HG02610 (cell line): ENCODE measurements at regions not wholly inside any gene's neighbourhood (a gene's known extent, or its start where the extent isn't known, plus 50 kb on each side); places are given as distances from the start of the nearest gene placed in this dataset.
"Not testable (repeated sequence)": the region's sequence is repeated elsewhere in the genome, so short reads cannot be mapped to it uniquely, and the experiment has no call there.

Source experiments
- ATAC-seq: cut with Tn5 transposase; IDR thresholded peaks from one replicate; pipeline ENCODE4 v1.9.1; 2021; ENCODE audit warnings: mild to moderate bottlenecking, moderate library complexity; ENCODE audit not compliant: unreplicated experiment

DNA sequence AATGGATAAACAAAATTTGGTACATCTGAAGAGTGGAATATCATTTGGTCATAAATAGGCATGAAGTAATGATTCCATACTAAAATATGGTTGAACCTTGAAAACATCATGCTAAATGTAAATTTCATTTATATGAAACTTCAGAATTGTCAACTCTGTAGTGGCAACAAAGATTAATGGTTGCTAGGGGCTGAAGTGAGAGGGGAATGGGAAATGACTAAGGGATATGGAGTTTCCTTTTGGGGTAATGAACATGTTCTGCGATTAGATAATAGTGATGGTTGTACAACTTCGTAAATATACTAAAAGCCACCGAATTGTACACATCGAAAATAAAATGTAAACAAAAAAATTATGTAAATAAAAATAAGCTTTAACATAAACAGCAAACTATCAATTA, 384.1 kb upstream of the STEAP1 start:
- no peak for ATAC-seq

GRCh38 chr7:89771003-89771636, 383.1 kb upstream of the STEAP1 start:
- ATAC-seq = no peak

- ATAC-seq = no peak
These were observed 382.0 kb upstream of the STEAP1 start for GRCh38 chr7:89772276-89772675.

DNA sequence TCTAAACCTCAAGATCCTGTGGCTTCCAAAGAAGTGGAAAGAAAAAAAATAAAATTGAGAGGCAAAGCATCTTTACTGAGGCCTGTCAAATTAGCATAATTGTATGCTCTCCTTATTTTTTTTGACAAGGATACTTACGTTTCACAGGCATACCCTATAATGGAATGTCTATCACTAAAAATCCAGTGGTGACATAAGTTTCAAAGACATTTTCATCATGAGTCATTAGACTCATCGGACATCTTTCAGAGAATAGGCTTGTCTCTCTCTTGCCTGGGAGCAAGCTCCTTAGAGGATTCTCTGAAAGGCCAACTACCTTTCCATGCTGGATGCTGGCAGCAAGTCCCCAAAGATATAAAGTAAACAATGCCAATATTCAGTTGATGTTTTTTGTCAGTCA, 380.7 kb upstream of the STEAP1 start:
- ATAC-seq = no peak

- no peak for ATAC-seq
These were observed 378.8 kb upstream of the STEAP1 start for GRCh38 chr7:89775459-89775858.

DNA sequence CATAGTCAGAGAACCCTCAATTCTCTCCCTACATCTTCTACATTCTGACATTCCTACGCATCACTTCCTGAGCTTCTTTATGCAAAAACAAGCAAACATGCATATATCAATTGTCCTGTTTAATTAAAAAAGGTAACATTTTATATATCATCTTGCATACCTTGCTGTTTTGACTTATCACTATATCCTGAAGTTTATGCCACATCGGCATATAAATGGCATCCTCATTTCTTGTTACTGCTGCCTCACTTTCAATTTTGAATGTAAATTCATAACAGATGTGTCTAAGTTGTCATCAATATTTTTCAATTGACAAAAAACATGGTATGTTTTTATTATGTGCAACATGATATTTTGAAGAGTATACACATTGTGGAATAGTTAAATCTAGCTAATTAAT, 377.3 kb upstream of the STEAP1 start:
- ATAC-seq = no peak

- ATAC-seq = no peak
These were observed 376.8 kb upstream of the STEAP1 start for GRCh38 chr7:89777499-89777898.

DNA sequence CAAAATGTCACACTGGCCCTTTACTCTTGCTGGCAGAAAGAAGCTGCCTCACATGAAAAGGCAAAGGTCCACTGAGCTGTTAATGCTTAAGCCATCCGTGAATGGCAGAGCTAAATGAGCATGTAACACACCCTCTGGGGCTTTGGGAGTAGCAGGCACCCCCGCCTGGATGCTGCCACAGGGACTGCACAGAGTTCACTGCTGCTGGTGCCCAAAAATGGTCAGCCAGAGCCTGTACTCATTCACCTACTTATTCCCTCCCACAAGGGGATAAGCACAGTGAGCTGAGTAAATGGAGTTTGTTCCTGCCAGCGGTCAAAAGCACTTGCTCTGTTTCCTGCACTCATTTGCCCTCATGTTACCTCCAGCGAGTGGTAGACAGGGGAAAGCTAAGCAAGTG, 374.0 kb upstream of the STEAP1 start:
- no peak for ATAC-seq

- no peak for ATAC-seq
These were observed 357.8 kb upstream of the STEAP1 start for GRCh38 chr7:89796481-89796880.

DNA sequence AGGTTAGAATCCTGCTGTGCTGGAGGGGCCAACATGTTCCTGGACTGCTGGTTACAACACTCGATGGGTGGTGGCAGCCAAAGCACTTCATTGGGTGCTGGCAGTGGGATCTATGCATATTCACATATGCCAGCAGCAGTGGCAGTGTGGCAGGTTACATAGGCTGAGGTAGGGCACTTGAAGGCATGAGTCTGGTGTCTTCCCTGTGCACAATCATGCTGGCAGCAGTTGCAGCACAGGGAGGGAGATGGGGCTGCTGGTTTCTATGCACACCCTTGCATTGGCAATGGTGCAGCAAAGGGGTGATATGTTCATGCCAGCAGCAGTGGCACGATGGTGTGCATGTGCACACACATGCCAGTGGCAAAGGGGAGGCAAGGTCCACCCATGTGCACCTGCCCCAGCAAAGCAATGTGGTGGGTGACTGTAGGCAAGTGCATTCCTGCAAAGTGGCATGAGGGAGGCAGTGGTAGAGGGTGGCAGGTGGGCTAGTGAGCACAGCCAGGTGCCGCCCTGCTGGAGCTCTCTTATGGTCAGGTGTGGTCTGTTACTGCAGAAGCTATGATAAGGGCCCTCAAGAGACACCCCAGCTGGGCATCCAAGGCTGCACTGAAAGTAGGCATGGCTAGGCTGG, 356.2 kb upstream of the STEAP1 start:
- no peak for ATAC-seq

DNA sequence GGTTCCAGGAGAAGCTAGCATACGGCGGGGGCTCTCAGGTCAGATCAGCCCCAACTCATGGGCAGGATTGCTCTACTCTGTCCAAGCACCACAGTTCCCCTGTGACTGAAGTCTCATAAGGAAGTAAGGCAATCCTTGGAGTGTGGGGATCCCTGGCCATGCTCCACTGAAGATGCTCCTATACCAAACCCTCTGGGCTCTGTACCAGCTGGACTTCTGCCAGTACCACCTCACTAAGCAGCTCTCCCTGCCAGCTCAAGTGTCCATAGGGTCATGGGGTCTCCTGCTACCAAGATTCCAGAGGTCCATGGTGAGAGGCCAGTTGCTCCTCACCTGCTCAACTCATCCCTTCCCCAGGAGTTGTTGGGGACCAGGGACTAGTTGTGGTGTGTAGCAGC, 355.7 kb upstream of the STEAP1 start:
- no peak for ATAC-seq

GRCh38 chr7:89800761-89801160, 353.5 kb upstream of the STEAP1 start:
- ATAC-seq = no peak

- no peak for ATAC-seq
These were observed 345.0 kb upstream of the STEAP1 start for GRCh38 chr7:89809291-89809690.

DNA sequence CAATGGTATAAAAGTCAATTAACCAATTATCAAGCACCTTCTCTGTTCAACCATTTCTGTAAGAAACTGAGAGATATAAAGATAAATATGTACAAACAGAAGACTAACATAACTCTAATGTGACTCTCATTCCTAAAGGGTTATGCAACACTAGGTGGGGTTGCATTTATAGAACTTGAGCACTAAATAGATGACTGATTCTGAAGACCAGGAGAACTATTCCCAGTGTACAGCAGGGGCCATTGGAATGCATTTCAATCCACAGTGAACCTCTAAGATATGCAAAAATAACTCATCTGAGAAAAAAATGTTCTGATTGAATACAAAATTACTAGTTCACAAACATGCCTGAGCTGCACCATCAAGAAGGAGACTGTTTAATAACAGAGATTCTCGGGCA, 341.2 kb upstream of the STEAP1 start:
- no peak for ATAC-seq

DNA sequence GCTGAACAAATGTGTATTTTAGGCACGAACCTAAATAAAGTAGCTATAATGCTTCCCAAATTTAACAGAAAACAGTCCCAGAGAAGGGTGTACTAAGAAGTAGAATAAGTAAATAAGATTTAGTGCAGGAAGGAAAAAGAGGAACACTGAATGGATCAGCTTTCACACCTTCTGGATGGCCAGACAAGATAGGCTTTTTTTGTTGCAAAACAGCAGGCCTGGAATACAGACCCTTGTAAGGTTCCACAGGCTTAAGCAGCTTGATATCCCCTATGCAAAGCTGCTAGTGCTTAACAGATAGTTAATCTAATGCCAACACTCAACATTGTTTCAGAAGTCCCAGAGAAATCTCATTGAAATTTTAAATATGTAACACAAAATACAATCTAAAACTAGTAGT, 328.1 kb upstream of the STEAP1 start:
- ATAC-seq = no peak

DNA sequence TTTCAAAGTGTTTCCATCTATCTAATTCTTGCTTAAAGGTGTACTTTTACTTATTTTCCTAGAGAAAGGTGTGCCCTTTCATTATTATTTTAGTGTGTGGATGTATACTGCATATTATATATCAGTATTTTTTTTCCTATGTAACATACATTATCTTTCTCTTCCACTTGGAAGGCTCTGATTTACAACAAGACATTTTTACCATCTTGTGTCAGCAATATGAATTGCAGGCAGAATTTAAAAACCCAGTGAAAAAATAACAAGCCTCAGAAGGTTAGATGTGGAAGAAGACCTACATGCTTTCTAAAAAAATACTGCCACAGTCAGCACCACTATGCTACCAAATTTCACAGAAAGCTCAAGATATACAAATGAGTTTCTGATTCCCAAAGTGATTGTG, 327.7 kb upstream of the STEAP1 start:
- ATAC-seq = no peak

GRCh38 chr7:89837515-89837914, 316.8 kb upstream of the STEAP1 start:
- no peak for ATAC-seq

DNA sequence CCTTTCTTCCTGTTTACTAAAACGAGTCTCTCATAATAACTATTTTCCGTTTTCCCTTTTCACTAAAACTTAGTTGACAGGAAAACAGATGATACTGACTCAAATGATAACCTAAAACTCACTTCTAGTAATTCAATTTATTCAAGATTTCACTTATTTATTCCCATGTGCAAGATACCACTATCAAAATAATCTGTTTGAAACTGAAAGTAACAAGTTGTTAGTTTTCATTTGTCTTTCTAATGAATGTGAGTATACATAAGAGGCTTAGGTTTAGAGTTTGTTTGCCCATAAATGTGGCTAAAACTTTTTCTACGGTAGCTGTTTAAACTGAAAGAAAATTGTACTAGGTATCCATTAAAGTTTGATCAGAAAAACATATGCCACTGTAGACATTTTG, 314.9 kb upstream of the STEAP1 start:
- no peak for ATAC-seq

DNA sequence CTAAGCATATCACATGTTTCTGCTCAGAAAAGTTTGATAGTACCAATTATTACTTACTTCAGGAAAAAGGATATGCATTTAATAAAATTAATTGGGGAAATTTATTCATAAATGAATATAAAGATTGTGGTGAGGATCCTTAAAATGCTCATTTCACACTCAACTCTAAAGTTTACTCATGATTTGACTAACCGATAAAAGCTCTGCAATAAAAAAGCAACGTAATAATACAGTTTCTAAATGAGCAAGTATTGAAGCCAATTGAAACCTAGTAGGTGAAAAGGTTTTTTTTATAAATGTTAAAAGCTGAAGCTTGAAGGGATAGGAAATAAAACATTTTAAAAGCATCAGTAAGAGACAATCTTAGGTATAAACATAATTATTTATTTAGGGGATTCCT, 308.3 kb upstream of the STEAP1 start:
- ATAC-seq = no peak

DNA sequence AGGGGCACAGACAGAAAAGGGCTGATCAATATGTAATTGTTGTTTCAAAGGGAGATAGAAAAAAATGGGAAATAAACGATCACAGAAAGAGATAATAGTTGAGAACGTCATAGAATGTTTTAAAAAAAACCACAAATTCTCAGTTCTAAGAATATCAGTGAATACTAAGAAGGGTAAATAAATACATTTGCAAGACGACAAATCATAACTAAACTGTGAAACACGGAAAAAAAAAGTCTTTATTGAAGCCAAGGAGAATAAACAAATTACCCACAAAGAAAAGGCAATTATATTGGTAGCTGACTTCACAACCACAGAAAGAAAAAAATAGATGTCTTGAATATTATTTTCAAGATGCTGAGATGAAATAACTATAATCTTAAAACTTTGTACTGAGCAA, 305.2 kb upstream of the STEAP1 start:
- no peak for ATAC-seq

DNA sequence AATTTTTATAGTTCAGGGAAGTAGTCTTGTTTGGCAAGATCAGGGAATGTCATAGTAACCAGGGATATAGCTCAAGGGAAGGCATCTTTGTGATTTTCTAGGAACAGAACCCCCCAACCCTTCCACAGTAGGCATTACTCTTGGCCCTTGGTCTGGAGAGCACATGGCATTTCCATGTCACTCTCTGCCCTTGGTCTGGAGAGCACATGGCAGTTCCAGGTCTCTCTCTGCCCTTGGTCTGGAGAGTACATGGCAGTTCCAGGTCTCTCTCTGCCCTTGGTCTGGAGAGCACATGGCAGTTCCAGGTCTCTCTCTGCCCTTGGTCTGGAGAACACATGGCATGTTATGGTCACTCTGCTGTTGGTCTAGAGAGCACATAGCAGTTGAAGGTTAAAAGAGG, 297.2 kb upstream of the STEAP1 start:
- not testable (repeated sequence) for ATAC-seq

GRCh38 chr7:89857767-89858166, 296.5 kb upstream of the STEAP1 start:
- no peak for ATAC-seq

- ATAC-seq = no peak
These were observed 266.8 kb upstream of the STEAP1 start for GRCh38 chr7:89887489-89887888.
